ENCODE measurements at regions not wholly inside any gene's neighbourhood (a gene's known extent, or its start where the extent isn't known, plus 50 kb on each side); places are given as distances from the start of the nearest gene placed in this dataset.

DNA sequence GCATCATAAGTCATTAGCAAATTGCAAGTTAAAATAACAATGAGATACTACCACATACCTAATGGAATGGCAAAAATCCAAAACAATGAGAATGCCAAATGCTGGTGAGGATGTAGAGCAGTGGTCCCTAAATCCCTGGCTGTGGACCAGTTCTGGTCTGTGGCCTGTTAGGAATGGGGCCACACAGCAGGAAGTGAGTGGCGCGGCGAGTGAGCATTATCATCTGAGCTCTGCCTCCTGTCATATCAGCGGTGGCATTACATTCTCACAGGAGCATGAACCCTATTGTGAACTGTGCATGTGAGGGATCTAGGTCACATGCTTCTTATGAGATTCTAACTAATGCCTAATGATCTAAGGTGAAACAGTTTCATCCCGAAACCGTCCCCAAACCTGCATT, 1694.4 kb downstream of the EFNB2 start:
- TF ChIP-seq, protein P1, sequence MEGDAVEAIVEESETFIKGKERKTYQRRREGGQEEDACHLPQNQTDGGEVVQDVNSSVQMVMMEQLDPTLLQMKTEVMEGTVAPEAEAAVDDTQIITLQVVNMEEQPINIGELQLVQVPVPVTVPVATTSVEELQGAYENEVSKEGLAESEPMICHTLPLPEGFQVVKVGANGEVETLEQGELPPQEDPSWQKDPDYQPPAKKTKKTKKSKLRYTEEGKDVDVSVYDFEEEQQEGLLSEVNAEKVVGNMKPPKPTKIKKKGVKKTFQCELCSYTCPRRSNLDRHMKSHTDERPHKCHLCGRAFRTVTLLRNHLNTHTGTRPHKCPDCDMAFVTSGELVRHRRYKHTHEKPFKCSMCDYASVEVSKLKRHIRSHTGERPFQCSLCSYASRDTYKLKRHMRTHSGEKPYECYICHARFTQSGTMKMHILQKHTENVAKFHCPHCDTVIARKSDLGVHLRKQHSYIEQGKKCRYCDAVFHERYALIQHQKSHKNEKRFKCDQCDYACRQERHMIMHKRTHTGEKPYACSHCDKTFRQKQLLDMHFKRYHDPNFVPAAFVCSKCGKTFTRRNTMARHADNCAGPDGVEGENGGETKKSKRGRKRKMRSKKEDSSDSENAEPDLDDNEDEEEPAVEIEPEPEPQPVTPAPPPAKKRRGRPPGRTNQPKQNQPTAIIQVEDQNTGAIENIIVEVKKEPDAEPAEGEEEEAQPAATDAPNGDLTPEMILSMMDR (conservative IDR thresholded peaks at IDR 0.05 in 1 of 2, IDR thresholded peaks at IDR 0.05 in 1 of 2; ENCODE audit: low read depth in 1 of 2, low read length in 2 of 2), result no peak
- no peak for TF ChIP-seq EZH2 (IDR thresholded peaks at IDR 0.05; ENCODE audit: low read length, missing control alignments)
